WI38 (cell line): ENCODE measurements at regions not wholly inside any gene's neighbourhood (a gene's known extent, or its start where the extent isn't known, plus 50 kb on each side); places are given as distances from the start of the nearest gene placed in this dataset.

ENCODE experiments used
- H3K4me3 ChIP-seq: 2 replicates; pipeline ENCODE4 v1.5.1; 2011; ENCODE audit warnings: low read depth, mild to moderate bottlenecking, control low read depth, low read length
- CTCF ChIP-seq: IDR thresholded peaks from 2 replicates; pipeline ENCODE4 v1.5.1; 2012; ENCODE audit warnings: low read depth, mild to moderate bottlenecking, control low read depth, low read length

- no peak for TF ChIP-seq CTCF
- H3K4me3 ChIP-seq: no peak overlapping the region
Observed at GRCh38 chr6:40807484-40807883, 220.3 kb upstream of the LRFN2 start.

- TF ChIP-seq CTCF: no peak
- H3K4me3 ChIP-seq: no peak overlapping the region
Observed at GRCh38 chr6:40806256-40806864, 219.2 kb upstream of the LRFN2 start.

GRCh38 chr6:40805336-40805735 lies 218.2 kb upstream of the LRFN2 start:
- no peak overlapping the region for H3K4me3 ChIP-seq
- no peak for TF ChIP-seq CTCF

GRCh38 chr6:40804905-40805304 lies 217.7 kb upstream of the LRFN2 start:
- H3K4me3 ChIP-seq: no peak overlapping the region
- peak; percentile 5; the same call in 1 of the 2 replicates for TF ChIP-seq CTCF

GRCh38 chr6:40803897-40804702 lies 216.9 kb upstream of the LRFN2 start:
- no peak overlapping the region for H3K4me3 ChIP-seq
- TF ChIP-seq CTCF: no peak

- no peak for TF ChIP-seq CTCF
- H3K4me3 ChIP-seq: no peak overlapping the region
Observed at GRCh38 chr6:40802481-40802880, 215.3 kb upstream of the LRFN2 start.
